ENCODE measurements at regions not wholly inside any gene's neighbourhood (a gene's known extent, or its start where the extent isn't known, plus 50 kb on each side); places are given as distances from the start of the nearest gene placed in this dataset.

DNA sequence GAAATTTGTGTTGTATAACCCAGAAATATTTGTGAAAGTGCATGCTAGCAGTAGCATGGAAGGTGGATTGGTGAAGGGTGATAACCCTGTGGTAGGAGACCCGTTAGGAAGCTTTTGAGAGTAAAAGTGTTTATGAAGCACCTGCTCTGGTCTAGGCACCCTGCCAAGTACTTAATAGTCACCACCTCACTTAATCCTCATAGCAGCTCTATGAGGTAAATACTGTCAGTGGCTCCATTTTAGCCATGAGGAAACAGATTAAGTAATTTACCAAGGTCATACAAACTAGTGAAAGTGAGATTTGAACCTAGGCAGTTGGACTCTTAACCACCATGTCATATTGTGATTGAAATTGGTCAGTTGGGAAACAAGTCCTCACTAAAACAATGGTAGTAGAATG lies 66.8 kb downstream of the TET3 start (continued):
- no peak for TF ChIP-seq EP300 (IDR thresholded peaks at IDR 0.05; ENCODE audit: borderline replicate concordance in 1 of 2, low read depth in 2 of 2, low read length in 2 of 2)
- TF ChIP-seq FOSL1 (IDR thresholded peaks at IDR 0.05; ENCODE audit: insufficient read depth, low read depth, low read length) = no peak
- TF ChIP-seq SIX5 (IDR thresholded peaks at IDR 0.05; ENCODE audit: low read depth, low read length) = no peak
- TF ChIP-seq, protein P1, sequence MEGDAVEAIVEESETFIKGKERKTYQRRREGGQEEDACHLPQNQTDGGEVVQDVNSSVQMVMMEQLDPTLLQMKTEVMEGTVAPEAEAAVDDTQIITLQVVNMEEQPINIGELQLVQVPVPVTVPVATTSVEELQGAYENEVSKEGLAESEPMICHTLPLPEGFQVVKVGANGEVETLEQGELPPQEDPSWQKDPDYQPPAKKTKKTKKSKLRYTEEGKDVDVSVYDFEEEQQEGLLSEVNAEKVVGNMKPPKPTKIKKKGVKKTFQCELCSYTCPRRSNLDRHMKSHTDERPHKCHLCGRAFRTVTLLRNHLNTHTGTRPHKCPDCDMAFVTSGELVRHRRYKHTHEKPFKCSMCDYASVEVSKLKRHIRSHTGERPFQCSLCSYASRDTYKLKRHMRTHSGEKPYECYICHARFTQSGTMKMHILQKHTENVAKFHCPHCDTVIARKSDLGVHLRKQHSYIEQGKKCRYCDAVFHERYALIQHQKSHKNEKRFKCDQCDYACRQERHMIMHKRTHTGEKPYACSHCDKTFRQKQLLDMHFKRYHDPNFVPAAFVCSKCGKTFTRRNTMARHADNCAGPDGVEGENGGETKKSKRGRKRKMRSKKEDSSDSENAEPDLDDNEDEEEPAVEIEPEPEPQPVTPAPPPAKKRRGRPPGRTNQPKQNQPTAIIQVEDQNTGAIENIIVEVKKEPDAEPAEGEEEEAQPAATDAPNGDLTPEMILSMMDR (IDR thresholded peaks at IDR 0.05; ENCODE audit: control extremely low read depth in 1 of 3, insufficient read depth in 1 of 3, low read depth in 1 of 3, low read length in 3 of 3) = no peak
- no peak for TF ChIP-seq CTBP2 (IDR thresholded peaks at IDR 0.05; ENCODE audit: borderline replicate concordance, insufficient read depth, insufficient read length, low read length)
- no peak for TF ChIP-seq BCL11A (IDR thresholded peaks at IDR 0.05; ENCODE audit: low read depth in 2 of 2, low read length in 2 of 2)
